IMR-90 (cell line): ENCODE measurements at regions not wholly inside any gene's neighbourhood (a gene's known extent, or its start where the extent isn't known, plus 50 kb on each side); places are given as distances from the start of the nearest gene placed in this dataset.
A peak's percentile ranks its signal among the peaks of the same experiment; 100 is the strongest.

Source experiments
- ATAC-seq: fragments of 200-7000 bp; cut with Tn5 transposase; 2 replicates; pipeline ENCODE4 v1.9.1; 2020; ENCODE audit warnings: low read depth, mild to moderate bottlenecking, moderate library complexity
- BruUV-seq: library from RNA; stranded (reverse); fragments of 400-500 nt; replicated peaks from 2 replicates; lab custom pipeline; 2021; lab: Mats Ljungman, UMichigan
- CTCF ChIA-PET: fragments of 300-600 bp; formaldehyde crosslinking; extraction: SDS; loops from one replicate; lab custom pipeline; 2021; ENCODE audit warnings: antibody characterized with exemption; lab: Yijun Ruan, JAX
- POLR2A ChIA-PET: fragments of 300-600 bp; sonication (Branson Sonifier 250); formaldehyde crosslinking; loops from one replicate; lab custom pipeline; 2022; ENCODE audit warnings: antibody characterized with exemption; ENCODE audit not compliant: unreplicated experiment; lab: Charles Lee
- DNase-seq: peaks from one replicate; pipeline ENCODE4 v3.0.0; 2013
- H2AFZ ChIP-seq: replicated peaks from 2 replicates; pipeline ENCODE3; 2013; ENCODE audit warnings: low read length, mild to moderate bottlenecking; ENCODE audit not compliant: poor library complexity
- H2AK5ac ChIP-seq: 2 replicates; pipeline ENCODE4 v1.6.1; 2013; ENCODE audit warnings: low read depth, low read length, inconsistent platforms
- H2AK9ac ChIP-seq: replicated peaks from 2 replicates; pipeline ENCODE3; 2013; ENCODE audit warnings: mild to moderate bottlenecking, low read depth, low read length, moderate library complexity; ENCODE audit not compliant: poor library complexity
- H2BK120ac ChIP-seq: 2 replicates; pipeline ENCODE4 v1.6.1; 2013; ENCODE audit warnings: low read depth, low read length, inconsistent platforms
- H2BK15ac ChIP-seq: 3 replicates; pipeline ENCODE4 v1.6.1; 2013; ENCODE audit warnings: low read depth, low read length, inconsistent platforms
- H2BK20ac ChIP-seq: 2 replicates; pipeline ENCODE4 v1.6.1; 2013; ENCODE audit warnings: low read depth, mild to moderate bottlenecking, inconsistent platforms, low read length, moderate library complexity
- H2BK5ac ChIP-seq: 2 replicates; pipeline ENCODE4 v1.6.1; 2013; ENCODE audit warnings: mild to moderate bottlenecking, low read depth, low read length, inconsistent platforms; ENCODE audit not compliant: poor library complexity, severe bottlenecking
- H3K14ac ChIP-seq: replicated peaks from 2 replicates; pipeline ENCODE4 v1.6.1; 2013; ENCODE audit warnings: low read depth, low read length, inconsistent platforms
- H3K18ac ChIP-seq: 2 replicates; pipeline ENCODE4 v1.6.1; 2013; ENCODE audit warnings: low read depth, low read length, control low read depth
- H3K23ac ChIP-seq: 2 replicates; pipeline ENCODE4 v1.6.1; 2013; ENCODE audit warnings: low read depth, low read length, inconsistent platforms
- H3K27ac ChIP-seq: 2 replicates; pipeline ENCODE4 v1.5.1; 2013; ENCODE audit warnings: mild to moderate bottlenecking, control low read depth, low read length; ENCODE audit not compliant: insufficient read depth
- H3K27me3 ChIP-seq: 2 replicates; pipeline ENCODE4 v1.6.1; 2013; ENCODE audit warnings: low read length; ENCODE audit not compliant: control insufficient read depth, insufficient read depth
- H3K36me3 ChIP-seq: 2 replicates; pipeline ENCODE4 v1.6.1; 2013; ENCODE audit warnings: low read length, mixed read lengths; ENCODE audit not compliant: control insufficient read depth, insufficient read depth
- H3K4ac ChIP-seq: 2 replicates; pipeline ENCODE4 v1.6.1; 2013; ENCODE audit warnings: low read depth, low read length, inconsistent platforms
- H3K4me1 ChIP-seq: 2 replicates; pipeline ENCODE4 v1.6.1; 2013; ENCODE audit warnings: low read length, mixed read lengths; ENCODE audit not compliant: control insufficient read depth, insufficient read depth
- H3K4me2 ChIP-seq: 2 replicates; pipeline ENCODE4 v1.6.1; 2013; ENCODE audit warnings: low read depth, mild to moderate bottlenecking, control low read depth, low read length, moderate library complexity
- H3K4me3 ChIP-seq: 2 replicates; pipeline ENCODE4 v1.5.1; 2013; ENCODE audit warnings: low read depth, mild to moderate bottlenecking, control low read depth, low read length, moderate library complexity; ENCODE audit not compliant: insufficient read depth
- H3K56ac ChIP-seq: 2 replicates; pipeline ENCODE4 v1.6.1; 2013; ENCODE audit warnings: low read length, inconsistent platforms; ENCODE audit not compliant: insufficient read depth; ENCODE audit errors: extremely low read depth
- H3K79me1 ChIP-seq, 2 experiments: 2 replicates each; pipeline ENCODE4 v1.6.1; 2013; ENCODE audit warnings: low read length in 2 of 2, inconsistent platforms in 1 of 2, low read depth in 1 of 2
- H3K9ac ChIP-seq: 2 replicates; pipeline ENCODE4 v1.6.1; 2013; ENCODE audit warnings: low read depth, low read length, control low read depth
- H3K9me1 ChIP-seq: 2 replicates; pipeline ENCODE4 v1.6.1; 2013; ENCODE audit warnings: low read length, inconsistent platforms; ENCODE audit not compliant: insufficient read depth
- H3K9me3 ChIP-seq: 2 replicates; pipeline ENCODE4 v1.6.1; 2013; ENCODE audit warnings: low read length; ENCODE audit not compliant: control insufficient read depth, insufficient read depth
- H4K20me1 ChIP-seq: 2 replicates; pipeline ENCODE4 v1.6.1; 2013; ENCODE audit warnings: low read length, inconsistent platforms; ENCODE audit not compliant: insufficient read depth
- H4K5ac ChIP-seq: 2 replicates; pipeline ENCODE4 v1.6.1; 2013; ENCODE audit warnings: mild to moderate bottlenecking, low read depth, low read length, control low read depth
- H4K8ac ChIP-seq, 2 experiments: 2 replicates each; pipeline ENCODE4 v1.6.1; 2013; ENCODE audit warnings: low read depth in 2 of 2, low read length in 2 of 2, control low read depth in 1 of 2, inconsistent platforms in 1 of 2
- H4K91ac ChIP-seq: 2 replicates; pipeline ENCODE4 v1.6.1; 2013; ENCODE audit warnings: low read depth, low read length, inconsistent platforms; ENCODE audit not compliant: insufficient read depth
- MAFK ChIP-seq: IDR thresholded peaks from 2 replicates; pipeline ENCODE4 v1.6.1; 2012; ENCODE audit warnings: low read depth, low read length, improper control_type of control experiment
- WGBS, 2 experiments: methylation state at CpG; one replicate each; pipeline versions ENCODE4 v1.1.5 to v1.1.7; 2013; ENCODE audit warnings: missing lambda C conversion rate in 2 of 2; ENCODE audit not compliant: insufficient read length in 1 of 2; ENCODE audit errors: extremely low coverage in 2 of 2; 5-methylcytosine and 5-hydroxymethylcytosine counted together
- dilution Hi-C: fragments of 300-500 bp; cut with HindIII; formaldehyde crosslinking; loops from one replicate; pipeline ENCODE4 v1.14.3; 2018; ENCODE audit warnings: low sequenced_read_pairs; ENCODE audit not compliant: unreplicated experiment
- in situ Hi-C: fragments of 300-500 bp; cut with MboI; formaldehyde crosslinking; loops from 3 replicates; pipeline ENCODE4 v1.14.3; 2019; ENCODE audit warnings: low sequenced_read_pairs, inconsistent platforms, mixed read lengths
- intact Hi-C: fragments of 100-400 bp; cut with micrococcal nuclease; formaldehyde crosslinking; loops from 2 replicates; pipeline ENCODE4 v1.10.0; 2022
- TF ChIP-seq, protein P1 (sequence below): fragments of 150-350 bp; IDR thresholded peaks from 2 replicates; pipeline ENCODE4 v1.6.1; 2017; ENCODE audit warnings: mild to moderate bottlenecking, antibody characterized with exemption, low read length, low read depth
- TF ChIP-seq, protein P2 (sequence below): conservative IDR thresholded peaks from 2 replicates; pipeline ENCODE4 v1.5.1; 2012; ENCODE audit warnings: mild to moderate bottlenecking, low read depth, low read length, improper control_type of control experiment

DNA sequence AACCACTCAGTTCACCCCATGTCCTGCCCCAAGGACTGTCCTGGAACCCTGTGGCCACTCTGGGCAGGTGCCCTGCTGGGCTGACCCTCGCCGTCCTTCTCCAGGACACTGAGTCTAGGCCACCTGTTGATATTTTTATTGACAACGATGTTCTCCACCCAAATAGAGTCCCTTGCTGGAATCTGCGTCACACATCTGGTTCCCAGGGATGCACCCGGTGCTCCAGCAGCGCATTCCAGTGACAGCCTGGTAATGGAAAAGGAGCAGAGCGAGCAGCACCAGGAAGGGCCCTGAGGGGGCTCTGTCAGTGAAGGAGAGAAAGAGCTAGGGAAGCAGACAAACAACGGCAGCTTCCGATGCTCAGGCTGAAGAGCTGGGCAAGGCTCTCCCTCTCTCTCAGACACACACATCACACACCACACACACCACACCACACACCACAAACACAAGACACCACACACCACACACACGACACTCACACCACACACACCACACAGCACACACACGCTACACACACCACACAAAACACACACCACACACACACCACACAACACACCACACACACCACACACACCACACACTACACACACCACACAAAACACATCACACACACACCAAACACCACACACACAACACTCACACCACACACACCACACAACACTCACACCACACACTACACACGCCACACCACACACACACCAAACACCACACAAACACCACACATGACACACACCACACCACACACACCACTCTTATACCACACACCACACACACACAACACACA is 117.9 kb upstream of the THBS2 start:
- H3K4me2 ChIP-seq, result no peak overlapping the region
- in situ Hi-C loops (no loop called here), intact Hi-C loops (loop anchor here (5.0 kb wide), 1 partner anchor 119 kb away; the partner anchor contains the start of gene THBS2), dilution Hi-C loops (no loop called here)
- no peaks in the 10 kb centered on the region for H3K36me3 ChIP-seq
- H2BK15ac ChIP-seq, result peak overlapping the region; percentile 44; the same call in 1 of the 3 replicates
- H3K18ac ChIP-seq, result peak overlapping the region; percentile 22; the same call in 1 of the 2 replicates
- H3K4me1 ChIP-seq, result peaks cover 3% of the 10 kb centered on the region; the same call in 1 of the 2 replicates
- H2BK120ac ChIP-seq, result no peak overlapping the region
- peak overlapping the region; percentile 95 for H2BK5ac ChIP-seq
- WGBS, 2 experiments, result 81% methylated on average over 3 of the region's 12 CpGs; no CpG with 5 or more reads in 1 of the 2 experiments
- no peaks in the 10 kb centered on the region for H3K27me3 ChIP-seq
- peak; percentile 17; the same call in 1 of the 2 replicates for ATAC-seq
- no peaks in the 10 kb centered on the region for H3K79me1 ChIP-seq
- no peak overlapping the region for H2BK20ac ChIP-seq
- ChIA-PET CTCF (interaction anchor here (0.7 kb wide), 1 partner anchor 467 kb away, joined by 3 read pairs; no protein-coding TSS in a partner anchor), POLR2A (interaction anchor here (0.6 kb wide), 1 partner anchor 442 kb away, joined by 5 read pairs; no protein-coding TSS in a partner anchor)
- peak overlapping the region; percentile 43 for H2AK5ac ChIP-seq
- no peak overlapping the region for H3K9ac ChIP-seq
- H3K4ac ChIP-seq, result peak overlapping the region; percentile 64; the same call in 1 of the 2 replicates
- peak; percentile 16 for DNase-seq
- H2AFZ ChIP-seq, result peak overlapping the region; percentile 75
- TF ChIP-seq MAFK, result no peak
- TF ChIP-seq, protein P1, sequence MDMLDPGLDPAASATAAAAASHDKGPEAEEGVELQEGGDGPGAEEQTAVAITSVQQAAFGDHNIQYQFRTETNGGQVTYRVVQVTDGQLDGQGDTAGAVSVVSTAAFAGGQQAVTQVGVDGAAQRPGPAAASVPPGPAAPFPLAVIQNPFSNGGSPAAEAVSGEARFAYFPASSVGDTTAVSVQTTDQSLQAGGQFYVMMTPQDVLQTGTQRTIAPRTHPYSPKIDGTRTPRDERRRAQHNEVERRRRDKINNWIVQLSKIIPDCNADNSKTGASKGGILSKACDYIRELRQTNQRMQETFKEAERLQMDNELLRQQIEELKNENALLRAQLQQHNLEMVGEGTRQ, result no peak
- TF ChIP-seq, protein P2, sequence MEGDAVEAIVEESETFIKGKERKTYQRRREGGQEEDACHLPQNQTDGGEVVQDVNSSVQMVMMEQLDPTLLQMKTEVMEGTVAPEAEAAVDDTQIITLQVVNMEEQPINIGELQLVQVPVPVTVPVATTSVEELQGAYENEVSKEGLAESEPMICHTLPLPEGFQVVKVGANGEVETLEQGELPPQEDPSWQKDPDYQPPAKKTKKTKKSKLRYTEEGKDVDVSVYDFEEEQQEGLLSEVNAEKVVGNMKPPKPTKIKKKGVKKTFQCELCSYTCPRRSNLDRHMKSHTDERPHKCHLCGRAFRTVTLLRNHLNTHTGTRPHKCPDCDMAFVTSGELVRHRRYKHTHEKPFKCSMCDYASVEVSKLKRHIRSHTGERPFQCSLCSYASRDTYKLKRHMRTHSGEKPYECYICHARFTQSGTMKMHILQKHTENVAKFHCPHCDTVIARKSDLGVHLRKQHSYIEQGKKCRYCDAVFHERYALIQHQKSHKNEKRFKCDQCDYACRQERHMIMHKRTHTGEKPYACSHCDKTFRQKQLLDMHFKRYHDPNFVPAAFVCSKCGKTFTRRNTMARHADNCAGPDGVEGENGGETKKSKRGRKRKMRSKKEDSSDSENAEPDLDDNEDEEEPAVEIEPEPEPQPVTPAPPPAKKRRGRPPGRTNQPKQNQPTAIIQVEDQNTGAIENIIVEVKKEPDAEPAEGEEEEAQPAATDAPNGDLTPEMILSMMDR, result no peak
- no peak overlapping the region for H2AK9ac ChIP-seq
- no peaks in the 10 kb centered on the region for H4K20me1 ChIP-seq
- no peak overlapping the region for H3K23ac ChIP-seq
- H3K56ac ChIP-seq, result no peak overlapping the region
- peak overlapping the region; percentile 63 for H4K91ac ChIP-seq
- H4K8ac ChIP-seq, result peak overlapping the region; percentile 25 to 27; a peak in 1 of 4 replicates
- H3K14ac ChIP-seq, result no peak overlapping the region; the same call in 1 of the 2 replicates
- no peak overlapping the region for H3K4me3 ChIP-seq
- peak overlapping the region; percentile 28; the same call in 1 of the 2 replicates for H4K5ac ChIP-seq
- no TSS peak for BruUV-seq
- H3K9me1 ChIP-seq, result peaks cover 4% of the 10 kb centered on the region
- peaks cover 14% of the 10 kb centered on the region for H3K9me3 ChIP-seq
- no peak overlapping the region for H3K27ac ChIP-seq
